GM19023 (cell line): ENCODE measurements at regions not wholly inside any gene's neighbourhood (a gene's known extent, or its start where the extent isn't known, plus 50 kb on each side); places are given as distances from the start of the nearest gene placed in this dataset.

Source experiments
- ATAC-seq: cut with Tn5 transposase; IDR thresholded peaks from one replicate; pipeline ENCODE4 v1.9.1; 2021; ENCODE audit warnings: mild to moderate bottlenecking, moderate library complexity; ENCODE audit not compliant: unreplicated experiment

GRCh38 chr6:90637320-90637719, 50.4 kb upstream of the MAP3K7 start:
- ATAC-seq, result no peak
